SK-N-MC (cell line): ENCODE measurements at regions not wholly inside any gene's neighbourhood (a gene's known extent, or its start where the extent isn't known, plus 50 kb on each side); places are given as distances from the start of the nearest gene placed in this dataset.
A peak's percentile ranks its signal among the peaks of the same experiment; 100 is the strongest.

Experiments used
- DNase-seq: peaks from one replicate; pipeline ENCODE4 v3.0.0-alpha.2; 2011; ENCODE audit warnings: low read depth, low spot score
- H3K27ac ChIP-seq: fragments of 200-600 bp; sonication (generic); 2 replicates; pipeline ENCODE4 v1.5.1; 2016; ENCODE audit warnings: mixed run types
- H3K36me3 ChIP-seq: fragments of 200-600 bp; sonication (generic); 2 replicates; pipeline ENCODE4 v1.6.1; 2017; ENCODE audit warnings: antibody characterized with exemption, low read length, mixed read lengths; ENCODE audit not compliant: insufficient read depth
- H3K4me3 ChIP-seq: fragments of 200-600 bp; sonication (generic); 2 replicates; pipeline ENCODE4 v1.5.1; 2016
- H3K9ac ChIP-seq: fragments of 200-600 bp; sonication (generic); 2 replicates; pipeline ENCODE4 v1.8.0; 2017; ENCODE audit warnings: mixed run types, mixed read lengths; ENCODE audit not compliant: insufficient read length
- H3K9me3 ChIP-seq: fragments of 200-600 bp; sonication (generic); 2 replicates; pipeline ENCODE4 v1.6.1; 2017; ENCODE audit warnings: low read depth, mild to moderate bottlenecking, antibody characterized with exemption, low read length, moderate library complexity, mixed read lengths
- EZH2 ChIP-seq: fragments of 200-600 bp; sonication (generic); IDR thresholded peaks from one replicate; pipeline ENCODE4 v1.6.1; 2017; ENCODE audit warnings: antibody characterized with exemption
- FOXP2 ChIP-seq: optimal IDR thresholded peaks from 2 replicates; pipeline ENCODE3; 2011; ENCODE audit warnings: mild to moderate bottlenecking, moderate library complexity; ENCODE audit not compliant: insufficient read depth; ENCODE audit errors: extremely low read length, control extremely low read depth
- POLR2AphosphoS5 ChIP-seq: IDR thresholded peaks from 2 replicates; pipeline ENCODE4 v1.6.1; 2012; ENCODE audit warnings: mild to moderate bottlenecking, low read depth, low read length, borderline replicate concordance

GRCh38 chr6:105836379-105836778 is 249.8 kb upstream of the PRDM1 start:
- Histone ChIP-seq H3K9me3 (no peaks in the 10 kb centered on the region), H3K27ac (no peak overlapping the region), H3K36me3 (no peaks in the 10 kb centered on the region), H3K9ac (no peak overlapping the region), H3K4me3 (no peak overlapping the region)
- DNase-seq = no peak
- TF ChIP-seq POLR2AphosphoS5 = no peak
- no peak for TF ChIP-seq EZH2

GRCh38 chr6:105835373-105835772 is 250.8 kb upstream of the PRDM1 start:
- no peak overlapping the region for H3K9ac ChIP-seq
- H3K9me3 ChIP-seq = no peaks in the 10 kb centered on the region
- no peak for DNase-seq
- TF ChIP-seq POLR2AphosphoS5 = no peak
- no peak for TF ChIP-seq EZH2
- no peak for TF ChIP-seq FOXP2
- no peak overlapping the region for H3K27ac ChIP-seq
- no peaks in the 10 kb centered on the region for H3K36me3 ChIP-seq
- H3K4me3 ChIP-seq = no peak overlapping the region

GRCh38 chr6:105833959-105834947 is 251.9 kb upstream of the PRDM1 start:
- no peak for TF ChIP-seq POLR2AphosphoS5
- no peak for TF ChIP-seq FOXP2
- TF ChIP-seq EZH2 = no peak
- Histone ChIP-seq H3K36me3 (no peaks in the 10 kb centered on the region), H3K4me3 (no peak overlapping the region), H3K9ac (no peak overlapping the region), H3K9me3 (no peaks in the 10 kb centered on the region), H3K27ac (peak overlapping the region; percentile 29; the same call in 1 of the 2 replicates)
- no peak for DNase-seq

- H3K27ac ChIP-seq = peak overlapping the region; percentile 95
Measured at GRCh38 chr6:105832313-105832761, 253.8 kb upstream of the PRDM1 start.

GRCh38 chr6:105831311-105832097 is 254.6 kb upstream of the PRDM1 start:
- DNase-seq = peak; percentile 93
- peak overlapping the region; percentile 95 for H3K27ac ChIP-seq
- no peaks in the 10 kb centered on the region for H3K36me3 ChIP-seq
- peak overlapping the region; percentile 44 for H3K4me3 ChIP-seq
- TF ChIP-seq FOXP2 = no peak
- TF ChIP-seq POLR2AphosphoS5 = peak; percentile 27; the same call in 1 of the 2 replicates
- peak overlapping the region; percentile 34 for H3K9ac ChIP-seq
- no peaks in the 10 kb centered on the region for H3K9me3 ChIP-seq

More at GRCh38 chr6:105832313-105832761, 253.8 kb upstream of the PRDM1 start:
- H3K36me3 ChIP-seq = no peaks in the 10 kb centered on the region
- peak overlapping the region; percentile 44 for H3K4me3 ChIP-seq
- DNase-seq = no peak
- H3K9me3 ChIP-seq = no peaks in the 10 kb centered on the region
- no peak for TF ChIP-seq FOXP2
- TF ChIP-seq POLR2AphosphoS5 = peak; percentile 14; the same call in 1 of the 2 replicates
- H3K9ac ChIP-seq = peak overlapping the region; percentile 34

GRCh38 chr6:105825210-105825609 is 260.9 kb upstream of the PRDM1 start:
- TF ChIP-seq EZH2 (no peak), FOXP2 (no peak), POLR2AphosphoS5 (no peak)
- no peak overlapping the region for H3K9ac ChIP-seq
- H3K27ac ChIP-seq = no peak overlapping the region
- H3K9me3 ChIP-seq = no peaks in the 10 kb centered on the region
- H3K4me3 ChIP-seq = no peak overlapping the region
- no peak for DNase-seq
- H3K36me3 ChIP-seq = no peaks in the 10 kb centered on the region

- Histone ChIP-seq H3K36me3 (no peaks in the 10 kb centered on the region), H3K27ac (no peak overlapping the region), H3K4me3 (no peak overlapping the region), H3K9me3 (no peaks in the 10 kb centered on the region), H3K9ac (no peak overlapping the region)
- TF ChIP-seq EZH2 (no peak), FOXP2 (no peak), POLR2AphosphoS5 (no peak)
- no peak for DNase-seq
Measured at GRCh38 chr6:105824732-105825131, 261.4 kb upstream of the PRDM1 start.

GRCh38 chr6:105821777-105822176 is 264.4 kb upstream of the PRDM1 start:
- Histone ChIP-seq H3K9ac (no peak overlapping the region), H3K9me3 (no peaks in the 10 kb centered on the region), H3K27ac (no peak overlapping the region), H3K36me3 (no peaks in the 10 kb centered on the region), H3K4me3 (no peak overlapping the region)
- no peak for TF ChIP-seq FOXP2
- TF ChIP-seq EZH2 = no peak
- no peak for TF ChIP-seq POLR2AphosphoS5
- DNase-seq = no peak
